D341Med (cell line): ENCODE measurements at regions not wholly inside any gene's neighbourhood (a gene's known extent, or its start where the extent isn't known, plus 50 kb on each side); places are given as distances from the start of the nearest gene placed in this dataset.
"Not testable (repeated sequence)": the region's sequence is repeated elsewhere in the genome, so short reads cannot be mapped to it uniquely, and the experiment has no call there.

Source experiments
- DNase-seq: peaks from one replicate; pipeline ENCODE4 v3.0.0; 2012; ENCODE audit warnings: low spot score

DNA sequence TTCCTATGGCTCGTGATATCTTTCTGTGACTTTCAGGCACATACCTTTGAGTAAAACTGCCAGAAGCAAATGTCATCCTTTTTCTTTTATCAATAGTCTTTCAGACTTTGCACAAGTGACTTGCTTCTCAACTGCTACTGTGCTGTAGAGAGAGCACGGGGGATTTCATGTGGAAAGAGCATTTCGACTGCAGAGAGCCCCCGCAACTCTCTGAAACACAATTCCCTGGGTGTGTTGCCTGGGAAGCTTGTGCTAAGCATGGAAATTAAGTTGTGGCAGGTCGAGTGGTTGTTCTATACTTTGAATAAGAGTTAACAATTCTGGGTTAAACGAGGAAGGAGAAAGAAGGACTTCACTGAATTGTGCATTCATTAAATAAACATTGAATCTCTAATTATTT is 659.1 kb downstream of the TDRD15 start:
- no peak for DNase-seq

- no peak for DNase-seq
Measured at GRCh38 chr2:21787941-21788340, 664.2 kb downstream of the TDRD15 start.

- DNase-seq: not testable (repeated sequence)
Measured at GRCh38 chr2:21790311-21790710, 666.5 kb downstream of the TDRD15 start.

- DNase-seq: no peak
Measured at GRCh38 chr2:21792571-21792970, 668.8 kb downstream of the TDRD15 start.

DNA sequence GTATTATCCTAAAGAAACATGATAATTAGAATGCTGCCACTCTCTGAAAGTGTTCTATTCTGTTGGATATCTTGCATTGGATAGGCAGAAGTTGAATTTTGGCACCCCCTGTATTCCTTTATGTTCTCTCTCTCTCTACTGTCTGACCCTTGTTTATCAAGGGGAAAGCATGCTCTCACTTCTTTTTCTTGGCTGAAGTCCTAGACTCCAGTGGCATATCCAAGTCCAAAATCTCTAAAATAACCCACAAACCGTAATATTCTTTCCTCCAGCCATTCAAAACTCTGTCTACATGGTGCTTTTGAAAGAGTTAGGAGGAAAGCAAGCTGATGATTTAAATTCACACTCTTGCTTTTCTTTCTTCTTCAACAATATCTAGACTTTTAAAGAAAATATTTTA is 669.7 kb downstream of the TDRD15 start:
- no peak for DNase-seq

GRCh38 chr2:21794611-21795010 is 670.8 kb downstream of the TDRD15 start:
- no peak for DNase-seq

DNA sequence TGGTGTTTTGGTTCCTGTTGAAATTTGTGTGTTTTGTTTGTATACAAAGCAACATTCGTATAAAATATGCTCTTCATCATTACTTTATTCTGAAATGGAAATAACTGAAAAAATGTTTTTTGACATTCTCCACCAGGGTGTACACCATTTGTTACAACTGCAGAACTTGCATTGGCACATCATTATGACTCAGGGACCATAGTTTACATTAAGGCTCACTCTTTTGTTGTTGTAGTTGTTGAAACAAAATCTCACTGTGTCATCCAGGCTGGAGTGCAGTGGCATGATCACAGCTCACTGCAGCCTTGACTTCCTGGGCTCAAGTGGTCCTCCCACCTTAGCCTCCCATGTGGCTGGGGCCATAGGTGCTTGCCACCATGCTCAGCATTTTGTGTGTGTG is 676.6 kb downstream of the TDRD15 start:
- no peak for DNase-seq

DNA sequence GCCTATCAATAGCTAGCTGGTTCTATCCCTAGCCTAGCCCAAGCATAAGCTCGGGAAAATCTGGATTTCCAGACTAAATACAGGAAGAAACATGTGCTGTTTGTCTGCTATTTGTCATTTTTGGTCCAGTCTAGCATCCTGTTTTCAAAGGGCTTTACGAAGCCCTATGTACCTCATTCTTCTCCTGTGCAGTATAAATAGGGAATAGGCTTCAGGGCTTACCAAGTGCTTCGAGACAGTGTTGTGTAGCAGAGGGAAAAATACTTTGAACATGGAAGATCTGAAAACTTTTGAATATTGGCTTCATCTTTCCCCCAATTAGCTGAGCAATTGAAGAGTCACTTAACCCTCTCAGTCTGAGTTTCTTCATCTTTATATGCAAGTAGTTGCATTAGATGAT is 679.8 kb downstream of the TDRD15 start:
- DNase-seq: no peak

GRCh38 chr2:21804151-21804550 is 680.4 kb downstream of the TDRD15 start:
- no peak for DNase-seq

DNA sequence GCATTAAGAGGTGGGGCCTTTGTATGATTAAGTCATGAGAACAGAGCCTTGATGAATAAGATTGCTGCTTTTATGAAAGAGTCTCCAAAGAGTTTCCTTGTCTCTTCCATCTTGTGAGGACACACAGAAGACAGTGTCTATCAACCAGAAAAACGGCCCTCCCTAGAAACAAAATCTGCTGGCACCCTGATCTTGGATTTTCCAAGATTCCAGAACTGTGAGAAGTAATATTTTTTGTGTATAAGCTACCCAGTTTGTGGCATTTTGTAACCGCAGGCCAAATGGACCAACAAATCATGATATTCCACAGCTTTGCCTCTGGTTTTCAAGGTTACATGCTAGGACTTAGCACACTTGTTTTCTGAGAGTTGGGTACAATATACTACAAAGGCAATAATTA is 687.8 kb downstream of the TDRD15 start:
- DNase-seq: no peak

- DNase-seq: no peak
Measured at GRCh38 chr2:21812766-21813165, 689.0 kb downstream of the TDRD15 start.

- DNase-seq: no peak
Measured at GRCh38 chr2:21814588-21815149, 690.9 kb downstream of the TDRD15 start.

DNA sequence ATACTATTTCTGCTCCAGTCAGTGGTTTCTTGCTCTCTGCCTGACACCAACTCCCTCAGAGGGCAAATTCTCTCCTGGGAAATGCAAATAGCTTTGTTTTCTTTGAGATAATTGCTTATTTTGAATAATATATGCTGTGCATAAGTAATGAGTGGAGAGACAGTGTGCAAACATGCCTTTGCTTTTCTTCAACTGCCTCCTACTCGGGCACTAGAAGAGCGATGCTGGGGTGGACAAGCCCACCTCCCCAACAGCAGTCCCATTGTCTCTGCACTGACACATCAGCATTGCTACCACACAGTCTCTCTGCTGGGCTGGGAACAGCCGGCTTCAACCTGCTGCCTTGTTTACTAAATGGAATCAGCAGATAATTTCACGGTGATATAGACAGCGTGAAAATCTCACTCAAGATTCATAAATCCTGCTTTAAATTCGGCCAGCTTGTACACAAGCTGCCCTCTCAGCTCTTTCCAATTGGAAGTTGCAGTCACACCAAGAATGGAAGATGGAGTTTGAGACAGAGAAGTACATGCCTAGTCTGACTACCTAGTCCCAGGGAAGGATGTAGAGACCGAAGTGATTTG is 694.5 kb downstream of the TDRD15 start:
- DNase-seq: no peak

- no peak for DNase-seq
Measured at GRCh38 chr2:21819454-21819853, 695.7 kb downstream of the TDRD15 start.

- no peak for DNase-seq
Measured at GRCh38 chr2:21820271-21820670, 696.5 kb downstream of the TDRD15 start.

- no peak for DNase-seq
Measured at GRCh38 chr2:21821672-21822227, 698.0 kb downstream of the TDRD15 start.

DNA sequence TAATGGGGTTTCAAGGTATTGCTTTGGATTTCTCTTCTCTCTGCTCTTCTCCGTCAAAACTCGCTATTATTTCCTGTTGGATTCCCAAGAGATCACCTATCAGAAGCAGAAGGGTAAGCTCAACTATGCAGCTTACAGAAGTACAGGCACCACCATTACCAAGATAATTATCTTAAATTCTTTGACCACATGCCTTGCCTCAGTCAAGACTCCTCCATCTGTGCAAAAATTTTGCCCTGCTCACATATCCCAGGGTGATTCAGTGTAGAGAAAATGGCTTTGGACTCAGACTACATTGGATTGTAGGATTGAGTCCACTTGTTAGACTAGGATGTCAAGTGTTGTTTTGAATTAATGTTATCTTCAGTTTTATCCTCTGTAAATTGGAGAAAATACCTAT is 698.7 kb downstream of the TDRD15 start:
- DNase-seq: no peak

DNA sequence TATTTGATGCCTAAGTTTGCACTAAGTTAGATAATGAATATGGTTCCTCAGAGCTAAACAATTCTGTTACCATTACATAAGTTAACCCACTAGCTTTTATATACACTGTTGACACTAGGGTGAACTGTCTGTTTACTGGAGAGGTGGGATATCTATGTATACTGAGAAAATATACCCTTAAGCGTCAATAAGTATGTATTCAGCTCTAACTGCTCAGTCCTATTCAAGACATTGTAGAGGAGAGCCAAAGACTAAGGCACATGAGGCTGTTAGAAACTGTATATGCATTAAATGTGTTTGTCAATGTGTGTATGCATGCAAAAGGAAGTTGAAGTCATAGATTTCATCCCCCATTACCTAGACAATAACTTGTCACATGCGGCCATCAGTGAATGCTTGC is 710.0 kb downstream of the TDRD15 start:
- no peak for DNase-seq

DNA sequence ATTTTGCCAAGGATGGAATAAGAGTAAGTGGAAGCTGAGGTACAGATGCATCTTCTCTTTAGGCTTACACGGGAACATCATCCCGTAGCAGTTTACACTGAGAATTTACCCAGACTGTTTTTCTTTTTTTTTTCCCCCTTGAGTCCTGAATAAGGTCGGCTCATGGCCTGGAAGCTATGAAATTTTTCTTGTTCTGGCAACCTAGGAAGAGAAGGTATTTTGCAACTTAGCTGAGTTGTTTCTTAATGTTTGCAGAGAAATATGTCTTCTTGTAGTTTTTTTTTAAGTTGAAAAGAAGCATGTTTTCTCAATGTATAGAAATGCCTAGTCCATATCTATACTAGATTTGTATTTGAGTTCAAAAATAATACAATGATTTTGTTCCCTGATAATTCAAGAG is 712.5 kb downstream of the TDRD15 start:
- no peak for DNase-seq

DNA sequence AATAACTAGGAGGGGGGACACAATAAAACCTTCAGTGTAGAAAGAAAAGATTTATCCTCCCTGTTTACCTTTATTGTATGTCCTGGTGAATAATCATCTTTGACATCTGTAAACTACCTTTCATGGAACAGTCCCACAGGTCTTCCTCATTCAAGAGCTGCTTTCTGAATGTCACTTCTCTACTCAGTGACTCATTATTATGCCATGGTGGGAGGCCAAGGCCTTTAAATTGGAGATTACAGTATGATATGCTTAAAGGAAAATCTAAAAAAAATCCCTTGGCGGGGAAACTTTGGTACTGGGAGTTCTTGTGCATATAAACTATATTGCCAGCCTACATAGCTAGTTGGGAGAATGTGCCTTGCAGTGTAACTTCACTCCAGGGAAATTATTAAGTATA is 713.0 kb downstream of the TDRD15 start:
- DNase-seq: no peak

DNA sequence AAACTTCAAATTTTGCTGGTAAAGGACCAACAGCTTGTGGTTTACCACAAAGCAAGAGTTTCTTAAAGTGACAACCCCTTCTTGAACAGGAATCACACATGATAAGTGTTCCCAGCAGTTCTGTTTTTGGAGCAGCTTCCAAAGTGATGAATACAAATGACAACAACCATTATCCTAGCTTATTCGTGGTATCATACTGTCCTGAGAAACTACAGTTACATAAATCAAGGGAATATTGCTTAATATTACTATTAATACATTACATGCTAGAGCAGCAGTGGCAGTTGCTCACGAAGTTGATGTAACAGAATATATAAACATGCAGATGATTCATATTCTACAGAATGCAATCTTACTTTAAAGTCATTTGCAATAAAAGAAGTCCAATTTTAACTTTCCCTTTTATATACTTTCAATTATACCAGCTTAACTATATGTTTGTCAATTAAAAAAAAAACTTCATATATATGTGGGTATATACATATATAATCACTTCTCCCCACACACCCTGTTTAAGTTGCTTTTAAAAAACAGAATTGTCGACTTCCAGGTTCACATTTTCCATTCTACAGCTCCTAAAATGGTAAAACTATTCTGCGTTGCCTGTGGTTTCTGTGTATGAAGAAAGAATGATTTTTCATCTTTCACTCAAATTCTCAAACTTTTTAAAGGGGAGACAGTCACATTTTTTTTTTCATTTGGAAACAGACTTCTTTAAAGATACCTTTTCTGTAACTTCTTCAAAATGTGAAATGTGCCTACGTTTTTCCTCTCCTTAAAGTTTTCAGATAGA is 713.6 kb downstream of the TDRD15 start:
- no peak for DNase-seq

GRCh38 chr2:21841341-21841740 is 717.6 kb downstream of the TDRD15 start:
- no peak for DNase-seq

DNA sequence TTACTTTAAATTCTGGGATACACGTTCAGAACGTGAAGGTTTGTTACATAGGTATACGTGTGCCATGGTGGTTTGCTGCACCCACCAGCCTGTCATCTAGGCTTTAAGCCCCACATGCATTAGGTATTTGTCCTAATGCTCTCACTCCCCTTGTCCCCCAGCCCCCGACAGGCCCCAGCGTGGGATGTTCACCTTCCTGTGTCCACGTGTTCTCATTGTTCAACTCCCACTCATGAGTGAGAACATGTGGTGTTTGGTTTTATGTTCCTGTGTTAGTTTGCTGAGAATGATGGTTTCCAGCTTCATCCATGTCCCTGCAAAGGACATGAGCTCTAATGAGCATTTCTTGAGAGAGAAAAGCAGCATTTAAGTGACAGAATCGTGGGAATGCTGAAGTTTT is 726.6 kb downstream of the TDRD15 start:
- DNase-seq: not testable (repeated sequence)
